PFSK-1 (cell line): ENCODE measurements at regions not wholly inside any gene's neighbourhood (a gene's known extent, or its start where the extent isn't known, plus 50 kb on each side); places are given as distances from the start of the nearest gene placed in this dataset.

ENCODE experiments used
- POLR2AphosphoS5 ChIP-seq: IDR thresholded peaks from 2 replicates; pipeline ENCODE4 v1.6.1; 2012; ENCODE audit warnings: low read depth, mild to moderate bottlenecking, control low read depth, low read length, moderate library complexity
- SIN3A ChIP-seq: IDR thresholded peaks from 2 replicates; pipeline ENCODE4 v1.6.1; 2012; ENCODE audit warnings: mild to moderate bottlenecking, low read length, moderate library complexity, borderline replicate concordance; ENCODE audit not compliant: insufficient read depth
- TF ChIP-seq, protein P1 (sequence below), 2 experiments: IDR thresholded peaks; 2 replicates each; pipeline versions ENCODE4 v1.6.1 to v1.8.0; 2011 to 2012; ENCODE audit warnings: low read depth in 2 of 2, low read length in 2 of 2, control low read depth in 1 of 2, inconsistent platforms in 1 of 2, mild to moderate bottlenecking in 1 of 2, moderate library complexity in 1 of 2; ENCODE audit not compliant: insufficient read depth in 1 of 2

- no peak for TF ChIP-seq POLR2AphosphoS5
- no peak for TF ChIP-seq SIN3A
- TF ChIP-seq, protein P1, sequence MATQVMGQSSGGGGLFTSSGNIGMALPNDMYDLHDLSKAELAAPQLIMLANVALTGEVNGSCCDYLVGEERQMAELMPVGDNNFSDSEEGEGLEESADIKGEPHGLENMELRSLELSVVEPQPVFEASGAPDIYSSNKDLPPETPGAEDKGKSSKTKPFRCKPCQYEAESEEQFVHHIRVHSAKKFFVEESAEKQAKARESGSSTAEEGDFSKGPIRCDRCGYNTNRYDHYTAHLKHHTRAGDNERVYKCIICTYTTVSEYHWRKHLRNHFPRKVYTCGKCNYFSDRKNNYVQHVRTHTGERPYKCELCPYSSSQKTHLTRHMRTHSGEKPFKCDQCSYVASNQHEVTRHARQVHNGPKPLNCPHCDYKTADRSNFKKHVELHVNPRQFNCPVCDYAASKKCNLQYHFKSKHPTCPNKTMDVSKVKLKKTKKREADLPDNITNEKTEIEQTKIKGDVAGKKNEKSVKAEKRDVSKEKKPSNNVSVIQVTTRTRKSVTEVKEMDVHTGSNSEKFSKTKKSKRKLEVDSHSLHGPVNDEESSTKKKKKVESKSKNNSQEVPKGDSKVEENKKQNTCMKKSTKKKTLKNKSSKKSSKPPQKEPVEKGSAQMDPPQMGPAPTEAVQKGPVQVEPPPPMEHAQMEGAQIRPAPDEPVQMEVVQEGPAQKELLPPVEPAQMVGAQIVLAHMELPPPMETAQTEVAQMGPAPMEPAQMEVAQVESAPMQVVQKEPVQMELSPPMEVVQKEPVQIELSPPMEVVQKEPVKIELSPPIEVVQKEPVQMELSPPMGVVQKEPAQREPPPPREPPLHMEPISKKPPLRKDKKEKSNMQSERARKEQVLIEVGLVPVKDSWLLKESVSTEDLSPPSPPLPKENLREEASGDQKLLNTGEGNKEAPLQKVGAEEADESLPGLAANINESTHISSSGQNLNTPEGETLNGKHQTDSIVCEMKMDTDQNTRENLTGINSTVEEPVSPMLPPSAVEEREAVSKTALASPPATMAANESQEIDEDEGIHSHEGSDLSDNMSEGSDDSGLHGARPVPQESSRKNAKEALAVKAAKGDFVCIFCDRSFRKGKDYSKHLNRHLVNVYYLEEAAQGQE (IDR thresholded peaks at IDR 0.05; ENCODE audit: insufficient read depth in 1 of 2, low read depth in 2 of 2, low read length in 2 of 2) = no peak
These were observed 83.3 kb downstream of the EDEM1 start for GRCh38 chr3:5270666-5271371.
